ENCODE measurements at regions not wholly inside any gene's neighbourhood (a gene's known extent, or its start where the extent isn't known, plus 50 kb on each side); places are given as distances from the start of the nearest gene placed in this dataset.

DNA sequence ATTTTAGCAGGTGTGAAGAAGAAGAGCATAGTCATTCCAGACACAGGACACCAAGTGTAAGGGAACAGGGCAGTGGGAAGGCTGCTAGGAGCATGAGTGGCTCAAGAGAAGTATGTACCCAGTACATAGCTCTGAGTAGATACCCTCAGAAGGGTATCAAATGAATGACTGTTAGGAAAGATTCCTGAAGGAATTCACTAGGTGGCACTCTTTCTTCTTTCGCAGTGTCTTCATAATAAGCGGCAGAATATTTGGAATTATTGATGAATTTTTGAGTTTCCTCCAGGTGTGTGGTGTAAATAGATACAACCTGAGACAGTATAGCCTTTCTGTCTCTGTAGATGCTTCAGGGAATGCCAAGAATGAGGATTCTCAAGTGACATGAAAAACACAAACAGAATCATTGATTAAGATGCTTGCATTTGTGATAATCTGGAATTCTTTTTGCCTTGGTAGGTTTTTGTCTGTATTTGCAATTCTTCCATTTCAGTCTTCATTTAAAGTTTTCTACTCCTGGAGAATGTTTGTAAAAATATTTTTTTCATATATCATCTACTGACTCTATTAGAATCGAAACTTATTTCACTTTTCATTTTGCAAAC lies 264.3 kb upstream of the RIMS1 start:
- intact Hi-C loops (cut with micrococcal nuclease): loop anchor here (1.0 kb wide), 1 partner anchor 462 kb away; no protein-coding TSS in a partner anchor
- TF ChIP-seq, protein P1, sequence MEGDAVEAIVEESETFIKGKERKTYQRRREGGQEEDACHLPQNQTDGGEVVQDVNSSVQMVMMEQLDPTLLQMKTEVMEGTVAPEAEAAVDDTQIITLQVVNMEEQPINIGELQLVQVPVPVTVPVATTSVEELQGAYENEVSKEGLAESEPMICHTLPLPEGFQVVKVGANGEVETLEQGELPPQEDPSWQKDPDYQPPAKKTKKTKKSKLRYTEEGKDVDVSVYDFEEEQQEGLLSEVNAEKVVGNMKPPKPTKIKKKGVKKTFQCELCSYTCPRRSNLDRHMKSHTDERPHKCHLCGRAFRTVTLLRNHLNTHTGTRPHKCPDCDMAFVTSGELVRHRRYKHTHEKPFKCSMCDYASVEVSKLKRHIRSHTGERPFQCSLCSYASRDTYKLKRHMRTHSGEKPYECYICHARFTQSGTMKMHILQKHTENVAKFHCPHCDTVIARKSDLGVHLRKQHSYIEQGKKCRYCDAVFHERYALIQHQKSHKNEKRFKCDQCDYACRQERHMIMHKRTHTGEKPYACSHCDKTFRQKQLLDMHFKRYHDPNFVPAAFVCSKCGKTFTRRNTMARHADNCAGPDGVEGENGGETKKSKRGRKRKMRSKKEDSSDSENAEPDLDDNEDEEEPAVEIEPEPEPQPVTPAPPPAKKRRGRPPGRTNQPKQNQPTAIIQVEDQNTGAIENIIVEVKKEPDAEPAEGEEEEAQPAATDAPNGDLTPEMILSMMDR (IDR thresholded peaks at IDR 0.05 in 2 of 3, conservative IDR thresholded peaks at IDR 0.05 in 1 of 3; ENCODE audit: borderline replicate concordance in 1 of 3, insufficient read depth in 1 of 3, low read depth in 2 of 3, low read length in 2 of 3): peak in 2 of 3 experiments; percentile 28 to 49; a peak in 3 of 6 replicates
- TF ChIP-seq, protein P2, sequence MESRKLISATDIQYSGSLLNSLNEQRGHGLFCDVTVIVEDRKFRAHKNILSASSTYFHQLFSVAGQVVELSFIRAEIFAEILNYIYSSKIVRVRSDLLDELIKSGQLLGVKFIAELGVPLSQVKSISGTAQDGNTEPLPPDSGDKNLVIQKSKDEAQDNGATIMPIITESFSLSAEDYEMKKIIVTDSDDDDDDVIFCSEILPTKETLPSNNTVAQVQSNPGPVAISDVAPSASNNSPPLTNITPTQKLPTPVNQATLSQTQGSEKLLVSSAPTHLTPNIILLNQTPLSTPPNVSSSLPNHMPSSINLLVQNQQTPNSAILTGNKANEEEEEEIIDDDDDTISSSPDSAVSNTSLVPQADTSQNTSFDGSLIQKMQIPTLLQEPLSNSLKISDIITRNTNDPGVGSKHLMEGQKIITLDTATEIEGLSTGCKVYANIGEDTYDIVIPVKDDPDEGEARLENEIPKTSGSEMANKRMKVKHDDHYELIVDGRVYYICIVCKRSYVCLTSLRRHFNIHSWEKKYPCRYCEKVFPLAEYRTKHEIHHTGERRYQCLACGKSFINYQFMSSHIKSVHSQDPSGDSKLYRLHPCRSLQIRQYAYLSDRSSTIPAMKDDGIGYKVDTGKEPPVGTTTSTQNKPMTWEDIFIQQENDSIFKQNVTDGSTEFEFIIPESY (IDR thresholded peaks at IDR 0.05; ENCODE audit: extremely low read depth, insufficient replicate concordance, low read length): no peak
- TF ChIP-seq RAD21 (IDR thresholded peaks at IDR 0.05; ENCODE audit: low read depth) (peak; percentile 32; the same call in 1 of the 2 replicates), JUND (IDR thresholded peaks at IDR 0.05) (no peak), SRF (IDR thresholded peaks at IDR 0.05; ENCODE audit: low read depth) (no peak), EZH2 (IDR thresholded peaks at IDR 0.05) (no peak)
- no peaks in the 10 kb centered on the region for H3K4me1 ChIP-seq (ENCODE audit: control insufficient read depth in 1 of 2, insufficient read depth in 2 of 2, low read length in 2 of 2)

More for the DNA sequence above, 264.3 kb upstream of the RIMS1 start:
- no peak overlapping the region for H3K9ac ChIP-seq (ENCODE audit: low read length)
- peak; percentile 58; the same call in 1 of the 2 replicates for ATAC-seq
- no peak overlapping the region for H2AFZ ChIP-seq (ENCODE audit: low read depth, low read length, poor library complexity, severe bottlenecking)
- no peak overlapping the region for H3K27ac ChIP-seq (ENCODE audit: low read depth, low read length)
- BruUV-seq (replicated peaks): no TSS peak
- H3K9me2 ChIP-seq (ENCODE audit: insufficient read depth): no peaks in the 10 kb centered on the region
- H3K4me2 ChIP-seq (ENCODE audit: low read length): no peak overlapping the region
- ChIA-PET RAD21 (ENCODE audit: low non-redundant PET in 1 of 2, low total read pairs in 2 of 2, uncharacterized antibody in 2 of 2, unreplicated experiment in 2 of 2) (no interaction called here), POLR2A (no interaction called here), CTCF (interaction anchor here (1.0 kb wide), 1 partner anchor 463 kb away, joined by 6 read pairs; no protein-coding TSS in a partner anchor)
- peak; percentile 2 for DNase-seq (ENCODE audit: low read depth, low spot score)
- H3K27me3 ChIP-seq (ENCODE audit: insufficient read depth, low read length): no peaks in the 10 kb centered on the region
- no peaks in the 10 kb centered on the region for H4K20me1 ChIP-seq (ENCODE audit: insufficient read depth)
- no peaks in the 10 kb centered on the region; a peak in 2 of 4 replicates for H3K9me3 ChIP-seq (ENCODE audit: control insufficient read depth in 1 of 2, insufficient read depth in 1 of 2, low read depth in 1 of 2, low read length in 2 of 2)
- no peaks in the 10 kb centered on the region for H3K79me2 ChIP-seq (ENCODE audit: insufficient read depth, low read length)
- no peaks in the 10 kb centered on the region for H3K36me3 ChIP-seq (ENCODE audit: control insufficient read depth in 1 of 2, insufficient read depth in 2 of 2, low read length in 2 of 2)
- H3K4me3 ChIP-seq (replicated peaks in 1 of 2; ENCODE audit: low read depth in 1 of 2, low read length in 2 of 2): no peak overlapping the region

Data from HCT116 (cell line).